Tongue (tissue), 1 donor: ENCODE measurements at regions not wholly inside any gene's neighbourhood (a gene's known extent, or its start where the extent isn't known, plus 50 kb on each side); places are given as distances from the start of the nearest gene placed in this dataset.
"Not testable (repeated sequence)": the region's sequence is repeated elsewhere in the genome, so short reads cannot be mapped to it uniquely, and the experiment has no call there.

Source experiments
- DNase-seq: peaks from one replicate; pipeline ENCODE4 v3.0.0-alpha.2; 2015

- DNase-seq: no peak
These were observed 512.0 kb upstream of the NR3C2 start for GRCh38 chr4:148954011-148954749.

GRCh38 chr4:148951346-148951745, 509.1 kb upstream of the NR3C2 start:
- no peak for DNase-seq

- DNase-seq: no peak
These were observed 504.1 kb upstream of the NR3C2 start for GRCh38 chr4:148946271-148946670.

GRCh38 chr4:148944839-148945219, 502.6 kb upstream of the NR3C2 start:
- no peak for DNase-seq

GRCh38 chr4:148944136-148944838, 502.1 kb upstream of the NR3C2 start:
- no peak for DNase-seq

GRCh38 chr4:148934926-148935578, 492.8 kb upstream of the NR3C2 start:
- no peak for DNase-seq

GRCh38 chr4:148926276-148927260, 484.4 kb upstream of the NR3C2 start:
- peak; percentile 83 for DNase-seq

GRCh38 chr4:148923881-148924280, 481.7 kb upstream of the NR3C2 start:
- no peak for DNase-seq

GRCh38 chr4:148922497-148922896, 480.3 kb upstream of the NR3C2 start:
- no peak for DNase-seq

GRCh38 chr4:148914734-148915133, 472.5 kb upstream of the NR3C2 start:
- no peak for DNase-seq

- DNase-seq: no peak
These were observed 472.1 kb upstream of the NR3C2 start for GRCh38 chr4:148914301-148914700.

GRCh38 chr4:148903388-148903787, 461.2 kb upstream of the NR3C2 start:
- DNase-seq: no peak

- no peak for DNase-seq
These were observed 459.0 kb upstream of the NR3C2 start for GRCh38 chr4:148901075-148901705.

GRCh38 chr4:148898139-148898538, 455.9 kb upstream of the NR3C2 start:
- DNase-seq: not testable (repeated sequence)

- DNase-seq: peak; percentile 3
These were observed 450.9 kb upstream of the NR3C2 start for GRCh38 chr4:148893095-148893494.

GRCh38 chr4:148883891-148884290, 441.7 kb upstream of the NR3C2 start:
- DNase-seq: no peak

GRCh38 chr4:148883435-148883834, 441.2 kb upstream of the NR3C2 start:
- DNase-seq: no peak

- no peak for DNase-seq
These were observed 439.8 kb upstream of the NR3C2 start for GRCh38 chr4:148881860-148882643.

GRCh38 chr4:148874331-148874730, 432.1 kb upstream of the NR3C2 start:
- DNase-seq: no peak

GRCh38 chr4:148868191-148868590, 426.0 kb upstream of the NR3C2 start:
- DNase-seq: no peak

- DNase-seq: no peak
These were observed 424.5 kb upstream of the NR3C2 start for GRCh38 chr4:148866666-148867065.
